Activated naive CD4-positive, alpha-beta T cell treated with anti-CD3 and anti-CD28 coated beads, Interleukin-2, amount 50 U/mL, for 16 hours (primary cell): ENCODE measurements at regions not wholly inside any gene's neighbourhood (a gene's known extent, or its start where the extent isn't known, plus 50 kb on each side); places are given as distances from the start of the nearest gene placed in this dataset.

Experiments used
- DNase-seq: peaks from one replicate; pipeline ENCODE4 v3.0.0-alpha.2; 2020

DNA sequence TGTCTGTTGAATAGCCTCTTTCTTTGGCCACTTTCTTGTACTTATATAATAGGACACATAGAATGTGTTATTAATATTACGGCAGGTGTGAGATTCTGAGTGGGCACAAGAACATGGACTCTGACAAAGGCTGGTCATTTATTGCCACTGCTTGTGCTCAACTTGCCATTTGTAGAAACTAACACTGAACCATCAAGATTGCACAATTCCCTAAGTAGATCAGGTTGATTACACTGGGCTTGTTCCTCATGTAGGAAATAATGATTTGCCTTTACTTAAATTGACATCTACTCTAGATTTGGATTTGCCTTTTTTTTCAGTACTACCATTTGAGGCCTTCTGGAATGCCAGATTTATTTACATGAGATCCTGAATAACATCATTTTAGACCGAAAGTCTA, 342.7 kb upstream of the CWC22 start:
- no peak for DNase-seq

- DNase-seq: no peak
Measured at GRCh38 chr2:180343528-180344345, 336.6 kb upstream of the CWC22 start.

GRCh38 chr2:180337136-180337535, 330.0 kb upstream of the CWC22 start:
- DNase-seq: no peak

DNA sequence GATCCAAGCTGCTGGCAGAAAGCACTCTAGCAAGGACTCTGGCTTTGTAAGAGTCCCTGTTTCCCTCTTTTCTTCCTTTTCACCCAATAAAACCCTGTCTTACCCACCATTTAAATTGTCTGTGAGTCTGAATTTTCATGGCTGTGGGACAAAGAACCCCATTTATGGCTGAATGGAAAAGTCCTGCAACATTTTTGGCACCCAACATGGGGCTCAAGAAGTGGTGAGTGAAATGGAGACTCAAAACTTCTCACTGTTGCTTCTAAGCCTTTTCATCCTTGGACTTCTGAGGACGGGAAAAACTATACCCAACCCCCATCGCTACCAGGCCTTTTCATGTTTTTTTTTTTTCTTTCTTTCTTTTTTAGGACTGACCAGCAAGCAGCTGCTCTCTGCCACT, 329.5 kb upstream of the CWC22 start:
- no peak for DNase-seq

- no peak for DNase-seq
Measured at GRCh38 chr2:180334514-180334913, 327.4 kb upstream of the CWC22 start.

DNA sequence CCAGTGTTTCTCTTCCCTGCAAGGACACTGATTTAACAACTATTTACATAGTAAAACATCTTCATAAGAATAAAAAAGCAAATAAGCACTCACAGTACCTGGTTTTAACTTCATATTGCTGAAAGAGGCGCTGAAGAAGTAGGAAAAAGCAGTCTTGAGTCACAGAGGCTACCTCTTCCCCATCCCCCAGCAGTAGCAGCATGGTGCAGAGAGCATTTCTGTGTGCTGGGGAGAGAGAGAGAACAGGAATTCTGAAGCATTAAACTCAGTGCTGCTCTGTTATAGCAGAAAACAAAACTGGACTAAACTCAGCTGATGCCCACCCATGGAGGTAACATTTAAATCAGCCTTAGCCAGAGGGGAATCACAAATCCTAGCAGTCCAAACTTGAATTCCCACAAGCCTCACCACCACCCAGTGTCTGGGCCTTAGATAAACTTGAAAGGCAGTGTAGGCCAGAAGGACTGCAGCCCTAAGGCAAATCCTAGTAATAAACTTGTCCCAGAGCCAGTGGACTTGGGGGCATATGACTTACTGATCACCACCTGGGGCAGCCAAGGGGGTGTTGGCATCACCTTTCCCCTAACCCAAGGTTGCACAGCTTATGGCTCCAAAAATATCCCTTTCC, 321.8 kb upstream of the CWC22 start:
- DNase-seq: no peak

GRCh38 chr2:180327185-180327584, 320.1 kb upstream of the CWC22 start:
- no peak for DNase-seq

- DNase-seq: no peak
Measured at GRCh38 chr2:180325416-180326120, 318.5 kb upstream of the CWC22 start.

DNA sequence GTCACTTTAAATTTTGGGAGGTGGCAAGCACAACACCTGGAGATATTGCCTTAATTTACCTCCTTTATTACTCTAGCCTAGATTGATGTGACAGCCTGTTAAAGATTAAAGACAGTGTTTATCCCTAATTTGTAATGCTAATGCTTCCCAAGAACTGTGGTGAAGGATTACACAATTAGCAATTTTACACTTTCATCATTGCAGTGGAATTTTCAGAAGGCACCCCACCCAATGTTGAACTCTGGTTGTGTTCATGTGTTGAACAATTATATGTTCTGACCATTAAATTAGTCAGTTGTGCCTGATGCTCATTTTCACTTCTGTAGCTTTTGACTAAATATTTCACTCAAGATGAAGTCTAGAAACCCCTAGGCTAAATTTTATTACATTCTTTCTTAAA, 317.1 kb upstream of the CWC22 start:
- DNase-seq: no peak

DNA sequence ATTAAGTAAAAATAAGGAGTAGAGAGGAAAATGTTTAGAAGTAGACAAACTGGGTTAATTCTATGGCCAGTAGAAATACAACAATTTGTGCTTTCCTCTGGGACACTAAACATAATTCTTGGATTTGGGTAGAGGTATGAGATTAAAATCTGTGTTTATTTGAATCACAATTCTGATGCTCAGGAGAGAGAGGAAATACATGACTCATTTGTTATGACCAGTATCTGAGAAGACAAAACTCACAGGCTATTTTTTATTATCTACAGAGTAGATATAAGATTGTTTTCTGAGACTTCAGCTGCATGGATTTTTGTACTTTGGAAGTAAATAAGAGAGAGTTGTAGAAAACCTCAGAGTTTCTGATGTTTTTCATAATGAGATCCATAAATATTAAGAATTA, 315.7 kb upstream of the CWC22 start:
- DNase-seq: no peak

- DNase-seq: no peak
Measured at GRCh38 chr2:180319586-180320405, 312.7 kb upstream of the CWC22 start.

DNA sequence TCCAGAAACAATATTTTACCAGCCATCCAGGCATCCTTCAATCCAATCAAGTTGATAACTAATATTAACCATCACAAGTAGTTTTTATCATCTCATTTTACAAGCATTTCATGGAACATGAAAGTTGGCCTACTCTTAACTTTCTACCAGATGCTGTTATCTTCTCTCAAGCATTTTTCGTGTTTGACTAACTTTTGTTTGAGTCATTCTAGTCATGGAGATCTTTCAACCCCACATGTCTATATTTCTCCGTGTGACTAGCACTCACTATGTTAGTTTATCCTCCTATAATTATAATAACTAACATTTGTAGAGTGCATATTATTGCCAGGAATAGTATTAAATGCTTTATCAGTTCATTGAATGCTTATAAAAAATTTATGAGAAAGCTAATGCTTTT, 307.0 kb upstream of the CWC22 start:
- DNase-seq: no peak

GRCh38 chr2:180312542-180312941, 305.4 kb upstream of the CWC22 start:
- DNase-seq: no peak

DNA sequence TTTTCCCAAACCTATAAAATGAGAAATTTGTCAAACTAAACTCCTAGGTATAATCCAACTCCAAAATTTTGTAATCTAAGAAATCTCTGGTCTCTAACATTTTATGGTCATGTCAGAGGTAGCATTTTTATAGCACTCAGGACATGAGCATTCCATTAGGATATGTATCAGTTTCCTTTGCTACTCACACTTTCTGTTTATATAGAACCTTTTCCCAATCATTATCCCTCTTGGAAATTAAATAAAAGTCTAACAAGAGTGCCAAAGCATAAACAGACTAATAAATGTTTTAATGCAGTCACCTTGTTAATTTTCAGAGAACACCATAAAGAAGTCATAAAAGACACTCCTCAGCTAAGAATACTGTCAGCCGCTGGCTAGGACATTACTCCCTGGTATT, 300.0 kb upstream of the CWC22 start:
- DNase-seq: no peak

DNA sequence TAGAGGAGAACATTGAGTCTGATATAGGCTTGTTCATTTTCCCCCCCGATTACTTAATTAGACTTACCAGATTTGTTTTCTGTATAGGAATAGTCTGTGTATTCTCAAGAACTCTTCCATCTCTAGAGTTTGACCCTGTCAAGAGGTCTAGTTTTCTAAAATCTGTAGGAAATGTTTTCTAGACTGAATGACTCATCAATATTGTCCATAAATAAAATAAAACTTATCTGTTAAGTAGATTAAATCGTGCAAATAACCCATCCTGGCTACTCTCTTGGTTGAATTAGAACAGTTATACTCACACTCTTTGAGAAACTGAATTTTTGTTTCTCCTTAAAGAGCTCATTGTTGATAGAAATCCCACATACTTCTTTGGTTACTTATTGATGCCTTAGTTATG, 299.2 kb upstream of the CWC22 start:
- no peak for DNase-seq

DNA sequence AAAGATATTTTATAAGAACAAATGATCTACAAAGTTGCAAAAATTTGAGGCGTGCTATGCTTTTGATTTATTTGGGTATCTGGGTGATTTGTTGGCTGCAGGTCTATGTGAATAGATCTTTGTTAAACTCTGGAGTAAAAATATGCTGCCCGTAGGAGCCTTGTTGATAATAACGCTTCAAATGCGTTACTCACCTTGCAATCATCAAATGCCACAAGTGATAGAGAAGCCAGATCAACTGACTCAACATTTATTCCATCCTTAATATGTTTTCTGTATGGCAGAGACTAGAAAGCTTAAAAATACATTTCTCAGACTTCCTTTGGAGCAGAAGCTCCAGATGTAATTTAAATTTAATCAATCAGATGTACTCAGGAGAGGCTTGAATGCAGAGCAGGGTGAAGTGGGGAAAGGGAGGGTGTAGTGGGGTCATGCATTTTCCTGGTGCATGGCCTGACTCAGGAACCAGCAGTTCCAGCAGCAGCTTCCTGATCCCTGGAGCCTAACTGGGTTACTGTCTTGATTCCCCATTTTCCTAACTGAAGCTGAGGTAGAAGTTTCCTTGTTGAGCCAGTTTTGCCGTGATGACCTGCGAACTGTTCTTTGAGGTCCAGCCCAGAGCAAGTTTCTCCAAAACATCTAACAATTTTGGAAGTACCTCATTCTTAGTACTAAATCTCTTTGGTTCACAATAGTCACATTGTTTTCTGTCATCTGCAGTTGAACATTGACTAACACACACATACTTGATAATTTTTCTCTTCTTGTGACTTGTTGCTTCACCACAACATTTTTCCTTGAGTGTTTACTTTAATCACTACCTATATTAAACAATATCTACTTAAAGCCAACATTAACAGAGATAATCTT, 284.7 kb upstream of the CWC22 start:
- no peak for DNase-seq

DNA sequence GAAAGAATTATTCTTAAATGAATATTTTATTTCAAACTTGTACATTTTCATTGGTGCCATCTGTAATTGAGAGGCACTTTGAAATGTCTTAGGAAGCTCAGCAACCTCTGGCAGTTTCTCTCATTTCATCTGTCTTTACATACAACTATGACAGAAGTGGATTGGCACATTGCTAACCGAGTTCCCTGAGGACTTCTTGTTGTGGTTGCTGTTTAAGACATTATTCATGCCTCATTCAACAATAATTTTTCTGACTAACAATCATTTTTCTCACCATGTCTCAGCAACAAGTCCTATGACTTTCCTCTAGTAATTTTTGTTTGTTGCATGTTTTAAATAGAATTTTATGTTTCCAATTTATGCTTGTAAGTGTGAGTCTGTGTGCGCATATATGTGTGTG, 284.0 kb upstream of the CWC22 start:
- no peak for DNase-seq

DNA sequence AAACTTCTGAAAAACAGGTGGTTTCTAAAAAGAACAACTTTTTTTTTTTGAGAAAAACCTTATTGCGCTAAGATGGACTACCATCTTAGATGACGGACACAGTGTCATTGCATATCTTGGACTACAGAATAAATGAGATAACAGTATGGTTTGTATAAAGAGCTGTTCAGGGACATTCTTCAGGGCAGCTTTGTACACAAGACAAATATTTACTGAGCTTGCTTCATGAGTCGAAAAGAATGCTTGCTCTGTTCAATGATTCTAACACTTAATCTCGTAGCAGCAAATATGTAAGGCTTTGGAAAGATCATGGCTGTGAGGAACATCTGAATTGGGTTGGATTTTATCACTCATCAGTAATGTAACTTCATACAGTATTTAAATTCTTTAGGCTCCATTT, 282.5 kb upstream of the CWC22 start:
- no peak for DNase-seq

- no peak for DNase-seq
Measured at GRCh38 chr2:180279581-180279980, 272.5 kb upstream of the CWC22 start.

GRCh38 chr2:180276733-180277132, 269.6 kb upstream of the CWC22 start:
- DNase-seq: no peak

- DNase-seq: no peak
Measured at GRCh38 chr2:180268006-180268405, 260.9 kb upstream of the CWC22 start.

- no peak for DNase-seq
Measured at GRCh38 chr2:180261976-180262375, 254.9 kb upstream of the CWC22 start.
